ENCODE measurements at regions not wholly inside any gene's neighbourhood (a gene's known extent, or its start where the extent isn't known, plus 50 kb on each side); places are given as distances from the start of the nearest gene placed in this dataset.

GRCh38 chr2:81872006-81872405 is 1567.5 kb upstream of the LRRTM1 start:
- TF ChIP-seq CTCF (optimal IDR thresholded peaks at IDR 0.05 in 1 of 3, IDR thresholded peaks at IDR 0.05 in 1 of 3, conservative IDR thresholded peaks at IDR 0.05 in 1 of 3; ENCODE audit: extremely low read depth in 1 of 3, insufficient read depth in 2 of 3, low read length in 3 of 3) (no peak), EZH2 (IDR thresholded peaks at IDR 0.05; ENCODE audit: low read length) (no peak)
